HCT116 (cell line): ENCODE measurements at regions not wholly inside any gene's neighbourhood (a gene's known extent, or its start where the extent isn't known, plus 50 kb on each side); places are given as distances from the start of the nearest gene placed in this dataset.

Experiments used
- ATAC-seq: fragments of 200-7000 bp; cut with Tn5 transposase; 2 replicates; pipeline ENCODE4 v1.9.1; 2020; ENCODE audit warnings: mild to moderate bottlenecking, moderate library complexity
- BruUV-seq: library from RNA; stranded (reverse); fragments of 400-500 nt; replicated peaks from 2 replicates; lab custom pipeline; 2021; lab: Mats Ljungman, UMichigan
- CTCF ChIA-PET: fragments of 300-600 bp; sonication (Branson Sonifier 250); formaldehyde crosslinking; loops from one replicate; lab custom pipeline; 2021; ENCODE audit warnings: antibody characterized with exemption; lab: Charles Lee
- POLR2A ChIA-PET: fragments of 300-600, 350-600 bp; sonication (Branson Sonifier 250); formaldehyde crosslinking; loops from one replicate; lab custom pipeline; 2021; ENCODE audit warnings: antibody characterized with exemption; lab: Charles Lee
- RAD21 ChIA-PET, 2 experiments: fragments of 300-600 bp; sonication (Branson Sonifier 250); formaldehyde crosslinking; loops; one replicate each; lab custom pipeline; 2023; ENCODE audit warnings: low total read pairs in 2 of 2; ENCODE audit not compliant: uncharacterized antibody in 2 of 2, unreplicated experiment in 2 of 2, low non-redundant PET in 1 of 2; lab: Charles Lee
- DNase-seq: peaks from one replicate; pipeline ENCODE4 v3.0.0-alpha.2; 2010; ENCODE audit warnings: low read depth, low spot score
- H2AFZ ChIP-seq: fragments of 200-600 bp; shearing (Covaris generic), sonication (generic); 2 replicates; pipeline ENCODE4 v1.6.1; 2017; ENCODE audit warnings: low read depth, mixed run types, mixed read lengths, antibody characterized with exemption, low read length; ENCODE audit not compliant: poor library complexity, severe bottlenecking
- H3K27ac ChIP-seq: 2 replicates; pipeline ENCODE4 v1.5.1; 2012; ENCODE audit warnings: low read depth, low read length
- H3K27me3 ChIP-seq: fragments of 200-600 bp; sonication (generic); 2 replicates; pipeline ENCODE4 v1.6.1; 2016; ENCODE audit warnings: mixed run types, low read length, mixed read lengths; ENCODE audit not compliant: insufficient read depth
- H3K36me3 ChIP-seq, 2 experiments: fragments of 200-500 bp in 1 of 2; fragments of 200-600 bp in 1 of 2; sonication (Bioruptor generic) in 1 of 2; sonication (generic) in 1 of 2; 2 replicates each; pipeline versions ENCODE4 v1.5.1 to v1.6.1; 2014 to 2016; ENCODE audit warnings: low read length in 2 of 2, inconsistent platforms in 1 of 2, mixed read lengths in 1 of 2, mixed run types in 1 of 2; ENCODE audit not compliant: insufficient read depth in 2 of 2, control insufficient read depth in 1 of 2
- H3K4me1 ChIP-seq, 2 experiments: fragments of 200-600 bp in 1 of 2; sonication (generic) in 1 of 2; 2 replicates each; pipeline versions ENCODE4 v1.5.1 to v1.6.1; 2012 to 2017; ENCODE audit warnings: low read length in 2 of 2, inconsistent platforms in 1 of 2, mild to moderate bottlenecking in 1 of 2, mixed read lengths in 1 of 2, mixed run types in 1 of 2, moderate library complexity in 1 of 2; ENCODE audit not compliant: insufficient read depth in 2 of 2, control insufficient read depth in 1 of 2
- H3K4me2 ChIP-seq: fragments of 200-600 bp; sonication (generic); 2 replicates; pipeline ENCODE4 v1.6.1; 2017; ENCODE audit warnings: mixed run types, low read length, mixed read lengths
- H3K4me3 ChIP-seq, 2 experiments: fragments of 200-600 bp in 1 of 2; sonication (generic) in 1 of 2; replicated peaks in 1 of 2; 2 replicates each; pipeline ENCODE4 v1.5.1; 2011 to 2016; ENCODE audit warnings: low read length in 2 of 2, control low read depth in 1 of 2, low read depth in 1 of 2, mild to moderate bottlenecking in 1 of 2, mixed read lengths in 1 of 2, mixed run types in 1 of 2
- H3K79me2 ChIP-seq: fragments of 200-600 bp; sonication (generic); 2 replicates; pipeline ENCODE4 v1.6.1; 2017; ENCODE audit warnings: mild to moderate bottlenecking, mixed run types, low read length, moderate library complexity, mixed read lengths; ENCODE audit not compliant: insufficient read depth
- H3K9ac ChIP-seq: fragments of 200-600 bp; sonication (generic); 2 replicates; pipeline ENCODE4 v1.6.1; 2016; ENCODE audit warnings: low read length, mixed read lengths
- H3K9me2 ChIP-seq: fragments of 200-600 bp; sonication (generic), shearing (Covaris generic); 2 replicates; pipeline ENCODE4 v1.6.1; 2017; ENCODE audit warnings: mixed run types, mild to moderate bottlenecking, moderate library complexity; ENCODE audit not compliant: insufficient read depth
- H3K9me3 ChIP-seq, 2 experiments: fragments of 200-500 bp in 1 of 2; fragments of 200-600 bp in 1 of 2; sonication (Bioruptor generic) in 1 of 2; sonication (generic) in 1 of 2; 2 replicates each; pipeline ENCODE4 v1.6.1; 2014 to 2017; ENCODE audit warnings: low read length in 2 of 2, mixed read lengths in 2 of 2, inconsistent platforms in 1 of 2, low read depth in 1 of 2, mild to moderate bottlenecking in 1 of 2, mixed run types in 1 of 2, moderate library complexity in 1 of 2; ENCODE audit not compliant: control insufficient read depth in 1 of 2, insufficient read depth in 1 of 2
- H4K20me1 ChIP-seq: fragments of 200-600 bp; sonication (generic), shearing (Covaris generic); 2 replicates; pipeline ENCODE4 v1.6.1; 2017; ENCODE audit warnings: mixed run types, mild to moderate bottlenecking, moderate library complexity; ENCODE audit not compliant: insufficient read depth
- CBX3 ChIP-seq: IDR thresholded peaks from 2 replicates; pipeline ENCODE4 v1.6.1; 2012; ENCODE audit warnings: low read depth
- CEBPB ChIP-seq: IDR thresholded peaks from 2 replicates; pipeline ENCODE4 v1.6.1; 2012; ENCODE audit warnings: low read depth
- EZH2phosphoT487 ChIP-seq: fragments of 200-600 bp; IDR thresholded peaks from 2 replicates; pipeline ENCODE4 v1.6.1; 2018; ENCODE audit warnings: antibody characterized with exemption, borderline replicate concordance
- FOSL1 ChIP-seq: IDR thresholded peaks from 2 replicates; pipeline ENCODE4 v1.6.1; 2012; ENCODE audit warnings: low read depth
- JUND ChIP-seq: IDR thresholded peaks from 2 replicates; pipeline ENCODE4 v1.6.1; 2012
- POLR2A ChIP-seq: IDR thresholded peaks from 2 replicates; pipeline ENCODE4 v1.7.0; 2011; ENCODE audit warnings: borderline replicate concordance; ENCODE audit not compliant: insufficient read depth, insufficient read length; ENCODE audit errors: extremely low read depth
- SIN3A ChIP-seq: IDR thresholded peaks from 2 replicates; pipeline ENCODE4 v1.6.1; 2012; ENCODE audit warnings: low read depth
- TCF7L2 ChIP-seq: IDR thresholded peaks from 2 replicates; pipeline ENCODE4 v1.7.0; 2011; ENCODE audit warnings: borderline replicate concordance, inconsistent platforms; ENCODE audit not compliant: insufficient read depth, insufficient read length; ENCODE audit errors: extremely low read depth
- YY1 ChIP-seq: IDR thresholded peaks from 2 replicates; pipeline ENCODE4 v1.6.1; 2011; ENCODE audit warnings: low read length, low read depth, moderate library complexity, mild to moderate bottlenecking; ENCODE audit not compliant: insufficient replicate concordance; ENCODE audit errors: extremely low read depth
- intact Hi-C: fragments of 100-400 bp; cut with micrococcal nuclease; formaldehyde crosslinking; loops from 2 replicates; pipeline ENCODE4 v1.10.0; 2022
- TF ChIP-seq, protein P1 (sequence below): IDR thresholded peaks from 2 replicates; pipeline ENCODE4 v1.6.1; 2012
- TF ChIP-seq, protein P2 (sequence below), 3 experiments: fragments of 200-600 bp in 1 of 3; sonication (generic) in 1 of 3; IDR thresholded peaks in 2 of 3; conservative IDR thresholded peaks in 1 of 3; 2 replicates each; pipeline ENCODE4 v1.5.1; 2012 to 2017; ENCODE audit warnings: low read depth in 2 of 3, low read length in 2 of 3, antibody characterized with exemption in 1 of 3, borderline replicate concordance in 1 of 3, control low read depth in 1 of 3, mild to moderate bottlenecking in 1 of 3, mixed read lengths in 1 of 3, mixed run types in 1 of 3, moderate library complexity in 1 of 3; ENCODE audit not compliant: insufficient read depth in 1 of 3
- TF ChIP-seq, protein P3 (sequence below): IDR thresholded peaks from 2 replicates; pipeline ENCODE4 v1.6.1; 2012
- TF ChIP-seq, protein P4 (sequence below): IDR thresholded peaks from 2 replicates; pipeline ENCODE4 v1.6.1; 2011; ENCODE audit warnings: mild to moderate bottlenecking, low read length, moderate library complexity; ENCODE audit not compliant: insufficient replicate concordance; ENCODE audit errors: extremely low read depth
- TF ChIP-seq, protein P5 (sequence below): IDR thresholded peaks from 2 replicates; pipeline ENCODE4 v1.6.1; 2012; ENCODE audit warnings: low read depth

DNA sequence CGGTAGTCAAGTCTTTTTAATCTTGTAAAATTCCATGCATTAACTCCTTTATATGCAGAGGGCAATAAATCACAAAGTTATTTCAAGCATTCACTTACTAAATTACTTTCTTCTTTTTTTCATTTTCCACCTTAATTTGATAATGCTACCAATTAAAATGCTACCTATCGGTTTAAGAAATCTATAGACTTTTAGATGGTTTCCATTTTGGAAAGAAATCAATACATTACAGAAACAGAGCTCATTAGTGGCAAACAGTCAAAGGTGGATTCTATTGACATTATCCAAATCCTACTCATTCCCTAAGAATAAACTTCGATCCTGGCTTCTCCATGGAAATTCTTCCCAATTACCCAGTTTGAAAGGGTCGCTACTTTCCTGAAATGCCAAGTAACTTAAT, 176.5 kb downstream of the MREG start:
- Histone ChIP-seq H3K9me3 (no peaks in the 10 kb centered on the region), H3K27ac (no peak overlapping the region), H3K4me3 (no peak overlapping the region), H3K79me2 (no peaks in the 10 kb centered on the region), H3K4me1 (peaks cover 4 to 5% of the 10 kb centered on the region in 2 experiments; a peak in 2 of 4 replicates), H3K9ac (no peak overlapping the region), H3K9me2 (no peaks in the 10 kb centered on the region), H4K20me1 (no peaks in the 10 kb centered on the region), H2AFZ (no peak overlapping the region), H3K4me2 (no peak overlapping the region), H3K27me3 (no peaks in the 10 kb centered on the region), H3K36me3 (no peaks in the 10 kb centered on the region)
- ATAC-seq: no peak
- no TSS peak for BruUV-seq
- DNase-seq: no peak
- POLR2A ChIA-PET: no interaction called here
- TF ChIP-seq, protein P1, sequence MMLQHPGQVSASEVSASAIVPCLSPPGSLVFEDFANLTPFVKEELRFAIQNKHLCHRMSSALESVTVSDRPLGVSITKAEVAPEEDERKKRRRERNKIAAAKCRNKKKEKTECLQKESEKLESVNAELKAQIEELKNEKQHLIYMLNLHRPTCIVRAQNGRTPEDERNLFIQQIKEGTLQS: no peak
- TF ChIP-seq, protein P2, sequence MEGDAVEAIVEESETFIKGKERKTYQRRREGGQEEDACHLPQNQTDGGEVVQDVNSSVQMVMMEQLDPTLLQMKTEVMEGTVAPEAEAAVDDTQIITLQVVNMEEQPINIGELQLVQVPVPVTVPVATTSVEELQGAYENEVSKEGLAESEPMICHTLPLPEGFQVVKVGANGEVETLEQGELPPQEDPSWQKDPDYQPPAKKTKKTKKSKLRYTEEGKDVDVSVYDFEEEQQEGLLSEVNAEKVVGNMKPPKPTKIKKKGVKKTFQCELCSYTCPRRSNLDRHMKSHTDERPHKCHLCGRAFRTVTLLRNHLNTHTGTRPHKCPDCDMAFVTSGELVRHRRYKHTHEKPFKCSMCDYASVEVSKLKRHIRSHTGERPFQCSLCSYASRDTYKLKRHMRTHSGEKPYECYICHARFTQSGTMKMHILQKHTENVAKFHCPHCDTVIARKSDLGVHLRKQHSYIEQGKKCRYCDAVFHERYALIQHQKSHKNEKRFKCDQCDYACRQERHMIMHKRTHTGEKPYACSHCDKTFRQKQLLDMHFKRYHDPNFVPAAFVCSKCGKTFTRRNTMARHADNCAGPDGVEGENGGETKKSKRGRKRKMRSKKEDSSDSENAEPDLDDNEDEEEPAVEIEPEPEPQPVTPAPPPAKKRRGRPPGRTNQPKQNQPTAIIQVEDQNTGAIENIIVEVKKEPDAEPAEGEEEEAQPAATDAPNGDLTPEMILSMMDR (IDR thresholded peaks at IDR 0.05 in 2 of 3, conservative IDR thresholded peaks at IDR 0.05 in 1 of 3; ENCODE audit: borderline replicate concordance in 1 of 3, insufficient read depth in 1 of 3, low read depth in 2 of 3, low read length in 2 of 3): no peak
- TF ChIP-seq SIN3A (no peak), FOSL1 (no peak), YY1 (no peak), CEBPB (no peak), EZH2phosphoT487 (no peak), POLR2A (no peak), TCF7L2 (no peak), CBX3 (no peak), JUND (no peak)
- TF ChIP-seq, protein P3, sequence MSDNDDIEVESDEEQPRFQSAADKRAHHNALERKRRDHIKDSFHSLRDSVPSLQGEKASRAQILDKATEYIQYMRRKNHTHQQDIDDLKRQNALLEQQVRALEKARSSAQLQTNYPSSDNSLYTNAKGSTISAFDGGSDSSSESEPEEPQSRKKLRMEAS: no peak
- TF ChIP-seq, protein P4, sequence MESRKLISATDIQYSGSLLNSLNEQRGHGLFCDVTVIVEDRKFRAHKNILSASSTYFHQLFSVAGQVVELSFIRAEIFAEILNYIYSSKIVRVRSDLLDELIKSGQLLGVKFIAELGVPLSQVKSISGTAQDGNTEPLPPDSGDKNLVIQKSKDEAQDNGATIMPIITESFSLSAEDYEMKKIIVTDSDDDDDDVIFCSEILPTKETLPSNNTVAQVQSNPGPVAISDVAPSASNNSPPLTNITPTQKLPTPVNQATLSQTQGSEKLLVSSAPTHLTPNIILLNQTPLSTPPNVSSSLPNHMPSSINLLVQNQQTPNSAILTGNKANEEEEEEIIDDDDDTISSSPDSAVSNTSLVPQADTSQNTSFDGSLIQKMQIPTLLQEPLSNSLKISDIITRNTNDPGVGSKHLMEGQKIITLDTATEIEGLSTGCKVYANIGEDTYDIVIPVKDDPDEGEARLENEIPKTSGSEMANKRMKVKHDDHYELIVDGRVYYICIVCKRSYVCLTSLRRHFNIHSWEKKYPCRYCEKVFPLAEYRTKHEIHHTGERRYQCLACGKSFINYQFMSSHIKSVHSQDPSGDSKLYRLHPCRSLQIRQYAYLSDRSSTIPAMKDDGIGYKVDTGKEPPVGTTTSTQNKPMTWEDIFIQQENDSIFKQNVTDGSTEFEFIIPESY: no peak
- TF ChIP-seq, protein P5, sequence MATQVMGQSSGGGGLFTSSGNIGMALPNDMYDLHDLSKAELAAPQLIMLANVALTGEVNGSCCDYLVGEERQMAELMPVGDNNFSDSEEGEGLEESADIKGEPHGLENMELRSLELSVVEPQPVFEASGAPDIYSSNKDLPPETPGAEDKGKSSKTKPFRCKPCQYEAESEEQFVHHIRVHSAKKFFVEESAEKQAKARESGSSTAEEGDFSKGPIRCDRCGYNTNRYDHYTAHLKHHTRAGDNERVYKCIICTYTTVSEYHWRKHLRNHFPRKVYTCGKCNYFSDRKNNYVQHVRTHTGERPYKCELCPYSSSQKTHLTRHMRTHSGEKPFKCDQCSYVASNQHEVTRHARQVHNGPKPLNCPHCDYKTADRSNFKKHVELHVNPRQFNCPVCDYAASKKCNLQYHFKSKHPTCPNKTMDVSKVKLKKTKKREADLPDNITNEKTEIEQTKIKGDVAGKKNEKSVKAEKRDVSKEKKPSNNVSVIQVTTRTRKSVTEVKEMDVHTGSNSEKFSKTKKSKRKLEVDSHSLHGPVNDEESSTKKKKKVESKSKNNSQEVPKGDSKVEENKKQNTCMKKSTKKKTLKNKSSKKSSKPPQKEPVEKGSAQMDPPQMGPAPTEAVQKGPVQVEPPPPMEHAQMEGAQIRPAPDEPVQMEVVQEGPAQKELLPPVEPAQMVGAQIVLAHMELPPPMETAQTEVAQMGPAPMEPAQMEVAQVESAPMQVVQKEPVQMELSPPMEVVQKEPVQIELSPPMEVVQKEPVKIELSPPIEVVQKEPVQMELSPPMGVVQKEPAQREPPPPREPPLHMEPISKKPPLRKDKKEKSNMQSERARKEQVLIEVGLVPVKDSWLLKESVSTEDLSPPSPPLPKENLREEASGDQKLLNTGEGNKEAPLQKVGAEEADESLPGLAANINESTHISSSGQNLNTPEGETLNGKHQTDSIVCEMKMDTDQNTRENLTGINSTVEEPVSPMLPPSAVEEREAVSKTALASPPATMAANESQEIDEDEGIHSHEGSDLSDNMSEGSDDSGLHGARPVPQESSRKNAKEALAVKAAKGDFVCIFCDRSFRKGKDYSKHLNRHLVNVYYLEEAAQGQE: no peak
- CTCF ChIA-PET: interaction anchor here (0.8 kb wide), 1 partner anchor 8 kb away, joined by 4 read pairs; no protein-coding TSS in a partner anchor
- intact Hi-C loops: no loop called here
- RAD21 ChIA-PET: no interaction called here
